Right cardiac atrium (tissue), 5 donors: ENCODE measurements at regions not wholly inside any gene's neighbourhood (a gene's known extent, or its start where the extent isn't known, plus 50 kb on each side); places are given as distances from the start of the nearest gene placed in this dataset.
"Not testable (repeated sequence)": the region's sequence is repeated elsewhere in the genome, so short reads cannot be mapped to it uniquely, and the experiment has no call there.

Experiments used
- ATAC-seq, 2 donors: fragments of 200-7000 bp; cut with Tn5 transposase; one replicate each; pipeline versions ENCODE4 v1.8.0 to v1.9.1; 2020; ENCODE audit warnings: moderate library complexity in 2 of 2, mild to moderate bottlenecking in 1 of 2
- DNase-seq, 3 donors: peaks; one replicate each; pipeline ENCODE4 v3.0.0-alpha.2; 2020
- H3K27ac ChIP-seq: one replicate; pipeline ENCODE4 v1.5.1; 2013; ENCODE audit warnings: mild to moderate bottlenecking, low read length, control low read depth, moderate library complexity
- H3K27me3 ChIP-seq: one replicate; pipeline ENCODE4 v1.6.1; 2013; ENCODE audit not compliant: control insufficient read depth, insufficient read depth
- H3K4me1 ChIP-seq: one replicate; pipeline ENCODE4 v1.6.1; 2013; ENCODE audit warnings: low read length; ENCODE audit not compliant: control insufficient read depth, insufficient read depth
- H3K4me3 ChIP-seq: one replicate; pipeline ENCODE4 v1.5.1; 2013; ENCODE audit warnings: low read length, control low read depth
- H3K9me3 ChIP-seq: one replicate; pipeline ENCODE4 v1.6.1; 2013; ENCODE audit warnings: low read length; ENCODE audit not compliant: control insufficient read depth
- WGBS: extraction: QIAGEN DNeasy Blood & Tissue Kit; methylation state at CpG from one replicate; pipeline ENCODE4 v1.1.7; 2013; 5-methylcytosine and 5-hydroxymethylcytosine counted together
- intact Hi-C, 4 donors: fragments of 100-400 bp; cut with DNase I; formaldehyde crosslinking; loops; one replicate each; pipeline versions ENCODE4 v1.11.0 to v1.14.0; 2022 to 2023
- donor health status: healthy with polysubstance abuse.
- donor health status: DM: no; HTN: yes; CAD: no.
- donor health status: DM: no; HTN: no; CAD: no.
- donor health status: DM: no; HTN: yes; CAD: no; lungs with severe emphysema.
- donor health status: DM: yes; HTN: yes; CAD: no.

DNA sequence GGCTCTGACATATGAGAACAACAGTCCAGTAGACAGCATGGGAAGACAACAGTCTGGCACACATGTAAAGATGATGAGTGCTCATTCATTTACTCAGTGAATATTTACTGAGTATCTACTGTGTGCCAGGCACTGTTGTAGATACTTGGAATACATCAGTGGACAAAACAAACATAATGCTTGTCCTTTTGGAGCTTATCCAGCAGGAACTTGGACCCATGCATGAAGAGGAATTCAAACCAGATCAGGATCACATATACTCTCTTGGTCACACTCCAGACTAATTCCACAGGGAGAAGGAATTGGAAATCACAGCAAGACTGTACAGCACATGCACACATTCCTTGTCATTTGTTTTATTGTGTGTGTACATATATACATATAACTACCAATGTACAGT is 217.6 kb upstream of the TTC29 start:
- peaks cover 4% of the 10 kb centered on the region for H3K4me1 ChIP-seq
- no peak for DNase-seq

GRCh38 chr4:147168200-147168599 is 222.5 kb upstream of the TTC29 start:
- not testable (repeated sequence) for H3K27me3 ChIP-seq, H3K4me1 ChIP-seq, ATAC-seq, H3K27ac ChIP-seq, H3K4me3 ChIP-seq, H3K9me3 ChIP-seq, DNase-seq
- intact Hi-C loops: loop anchor here in 1 of 4 donors (10.0 kb wide), 1 partner anchor 317 kb away; the partner anchor contains the start of gene EDNRA

More for the DNA sequence above, 217.6 kb upstream of the TTC29 start:
- no peak for ATAC-seq
- H3K27ac ChIP-seq: no peak overlapping the region
- no peak overlapping the region for H3K4me3 ChIP-seq
- intact Hi-C loops: loop anchor here in 1 of 4 donors (10.0 kb wide), 1 partner anchor 321 kb away; the partner anchor contains the start of gene EDNRA
- no peaks in the 10 kb centered on the region for H3K27me3 ChIP-seq
- H3K9me3 ChIP-seq: no peaks in the 10 kb centered on the region

- Histone ChIP-seq H3K4me3 (no peak overlapping the region), H3K9me3 (no peaks in the 10 kb centered on the region), H3K27ac (peak overlapping the region; percentile 61), H3K4me1 (no peaks in the 10 kb centered on the region), H3K27me3 (no peaks in the 10 kb centered on the region)
- peak; percentile 63 to 70 for ATAC-seq
- intact Hi-C loops: no loop called here
- DNase-seq: peak in 1 of 3 donors; percentile 50
- 73% methylated on average over 1 of the region's 1 CpG for WGBS
Observed at GRCh38 chr4:147173322-147173721, 227.7 kb upstream of the TTC29 start.

GRCh38 chr4:147173797-147174432 is 228.3 kb upstream of the TTC29 start:
- no peak overlapping the region for H3K4me3 ChIP-seq
- ATAC-seq: peak; percentile 99
- DNase-seq: peak in 2 of 3 donors; percentile 20 to 47
- no peaks in the 10 kb centered on the region for H3K27me3 ChIP-seq
- intact Hi-C loops: no loop called here
- H3K4me1 ChIP-seq: no peaks in the 10 kb centered on the region
- no peak overlapping the region for H3K27ac ChIP-seq
- 31% methylated on average over 7 of the region's 7 CpGs for WGBS
- no peaks in the 10 kb centered on the region for H3K9me3 ChIP-seq

DNA sequence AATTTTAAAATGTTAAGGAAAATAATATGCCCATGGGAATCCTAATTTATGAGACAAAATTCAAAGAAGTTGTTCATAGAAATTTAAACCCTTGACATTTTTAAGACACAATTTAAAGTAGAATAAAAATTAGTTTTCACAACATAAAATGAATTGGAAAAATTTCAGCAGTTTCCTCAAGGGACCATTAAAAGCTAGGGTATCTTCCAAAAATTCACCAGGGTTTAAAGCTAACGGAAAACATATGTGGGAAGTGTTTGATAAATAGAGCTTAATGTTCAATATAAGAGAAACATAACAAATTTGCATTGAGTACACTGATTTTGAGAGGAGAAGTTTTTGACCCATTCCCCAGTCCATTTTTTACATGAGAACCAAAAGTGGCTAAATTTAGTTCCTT is 228.9 kb upstream of the TTC29 start:
- H3K4me3 ChIP-seq: no peak overlapping the region
- no peak for ATAC-seq
- intact Hi-C loops: no loop called here
- no peaks in the 10 kb centered on the region for H3K9me3 ChIP-seq
- no peaks in the 10 kb centered on the region for H3K4me1 ChIP-seq
- H3K27ac ChIP-seq: no peak overlapping the region
- no peaks in the 10 kb centered on the region for H3K27me3 ChIP-seq
- 59% methylated on average over 1 of the region's 1 CpG for WGBS
- DNase-seq: no peak

DNA sequence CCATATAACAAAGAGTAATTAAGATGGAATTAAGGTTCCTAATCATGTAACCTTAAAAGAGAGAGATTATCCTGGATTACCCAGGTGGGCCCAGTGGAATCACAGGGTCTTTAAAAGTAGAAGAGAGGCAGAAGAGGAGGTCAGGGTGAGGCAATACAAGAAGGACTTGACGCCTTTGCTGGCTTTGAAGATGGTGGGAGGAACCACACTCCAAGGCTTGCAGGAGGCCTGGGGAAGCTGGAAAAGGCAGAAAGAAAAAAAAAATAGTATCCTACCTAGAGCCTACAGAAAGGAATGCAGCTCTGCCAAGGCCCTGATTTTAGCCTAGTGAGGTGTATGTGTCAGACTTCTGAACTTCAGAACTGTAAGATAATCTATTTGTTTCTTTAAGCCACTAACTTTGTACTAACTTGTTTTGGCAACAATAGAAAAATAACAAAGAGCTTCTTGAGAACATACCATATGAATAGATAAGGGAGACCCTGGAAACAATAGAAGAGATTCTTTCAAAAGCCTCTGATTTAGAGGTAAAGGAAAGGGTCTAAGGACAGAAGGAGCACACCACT is 229.9 kb upstream of the TTC29 start:
- Histone ChIP-seq H3K9me3 (no peaks in the 10 kb centered on the region), H3K27me3 (no peaks in the 10 kb centered on the region), H3K4me3 (no peak overlapping the region), H3K4me1 (no peaks in the 10 kb centered on the region), H3K27ac (no peak overlapping the region)
- WGBS: 90% methylated on average over 1 of the region's 1 CpG
- DNase-seq (no peak), ATAC-seq (no peak)
- intact Hi-C loops: no loop called here

DNA sequence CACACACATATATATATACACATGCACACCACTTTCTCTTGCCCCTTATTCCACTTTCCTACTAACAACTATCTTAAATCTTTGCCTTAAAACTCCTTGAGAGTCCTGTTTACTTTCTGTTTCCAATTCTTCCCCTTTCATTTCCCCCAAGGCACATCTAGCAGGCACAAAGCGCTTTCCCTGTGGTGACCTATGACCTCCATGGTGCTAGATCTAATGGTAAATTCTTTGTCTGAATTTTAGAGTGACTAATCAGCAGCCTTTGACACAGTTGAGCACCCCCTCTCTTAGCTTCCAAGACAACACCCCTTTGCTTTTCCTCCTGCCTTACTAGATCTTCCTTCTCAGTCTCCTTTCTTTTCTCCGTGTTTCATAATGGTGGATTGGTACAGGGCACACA is 236.4 kb upstream of the TTC29 start:
- DNase-seq (no peak), ATAC-seq (no peak)
- Histone ChIP-seq H3K27me3 (no peaks in the 10 kb centered on the region), H3K9me3 (no peaks in the 10 kb centered on the region), H3K27ac (no peak overlapping the region), H3K4me3 (no peak overlapping the region), H3K4me1 (no peaks in the 10 kb centered on the region)
- 77% methylated on average over 2 of the region's 2 CpGs for WGBS
- intact Hi-C loops: no loop called here

DNA sequence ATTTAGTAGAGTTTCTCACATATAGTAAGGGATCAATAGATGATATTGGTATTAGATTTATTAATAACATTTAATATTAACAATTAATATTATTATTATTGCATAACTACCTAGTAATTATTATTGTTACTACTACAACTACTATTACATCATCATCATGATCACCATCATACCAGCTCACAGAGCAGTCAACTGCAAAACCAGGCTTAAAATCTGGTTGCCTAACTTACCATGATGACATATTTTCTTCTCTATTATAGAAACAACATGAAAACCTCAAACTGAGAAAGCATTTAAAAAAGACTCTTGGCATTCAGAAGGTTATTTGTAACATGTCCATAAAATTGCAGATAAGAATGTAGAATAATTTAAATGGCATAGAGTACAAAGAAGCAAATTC is 247.0 kb upstream of the TTC29 start:
- no peak for DNase-seq
- Histone ChIP-seq H3K27ac (no peak overlapping the region), H3K9me3 (no peaks in the 10 kb centered on the region), H3K27me3 (no peaks in the 10 kb centered on the region), H3K4me3 (no peak overlapping the region), H3K4me1 (peaks cover 2% of the 10 kb centered on the region)
- ATAC-seq: no peak
- intact Hi-C loops: no loop called here

DNA sequence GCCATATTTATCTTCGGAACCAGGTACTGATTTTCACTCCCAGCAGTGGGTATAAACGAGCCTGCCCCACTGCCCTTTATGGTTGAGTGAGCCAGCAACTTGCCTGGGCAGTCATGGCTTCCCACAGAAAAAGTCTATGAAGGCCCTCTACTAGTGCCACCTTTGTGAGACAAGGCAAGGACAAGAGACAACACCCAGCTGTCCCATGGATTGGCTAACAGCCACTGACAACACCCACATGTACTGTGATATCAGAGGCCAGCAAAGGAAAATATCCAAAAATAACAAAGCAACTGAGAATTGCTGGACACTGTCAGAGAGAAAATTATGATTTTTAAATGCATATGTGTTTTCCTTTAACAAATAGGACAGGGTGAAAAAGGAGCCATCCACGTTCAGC is 248.4 kb upstream of the TTC29 start:
- intact Hi-C loops: no loop called here
- Histone ChIP-seq H3K27me3 (no peaks in the 10 kb centered on the region), H3K27ac (no peak overlapping the region), H3K4me3 (no peak overlapping the region), H3K9me3 (no peaks in the 10 kb centered on the region), H3K4me1 (peaks cover 2% of the 10 kb centered on the region)
- 44% methylated on average over 3 of the region's 3 CpGs for whole genome bisulfite sequencing
- peak; percentile 85 to 88 for ATAC-seq
- DNase-seq: peak; percentile 24 to 62 (median 42)

- ATAC-seq (peak; percentile 36 to 52), DNase-seq (no peak)
- Histone ChIP-seq H3K27ac (no peak overlapping the region), H3K9me3 (no peaks in the 10 kb centered on the region), H3K27me3 (no peaks in the 10 kb centered on the region), H3K4me3 (no peak overlapping the region), H3K4me1 (peaks cover 2% of the 10 kb centered on the region)
- intact Hi-C loops: no loop called here
- 40% methylated on average over 3 of the region's 3 CpGs for WGBS
Observed at GRCh38 chr4:147194604-147195003, 248.9 kb upstream of the TTC29 start.

GRCh38 chr4:147195386-147195785 is 249.7 kb upstream of the TTC29 start:
- ATAC-seq: no peak
- H3K27me3 ChIP-seq: no peaks in the 10 kb centered on the region
- no peak for DNase-seq
- no peak overlapping the region for H3K4me3 ChIP-seq
- H3K27ac ChIP-seq: no peak overlapping the region
- intact Hi-C loops: no loop called here
- no peaks in the 10 kb centered on the region for H3K9me3 ChIP-seq
- 90% methylated on average over 2 of the region's 2 CpGs for WGBS
- peaks cover 2% of the 10 kb centered on the region for H3K4me1 ChIP-seq
